GM21367 (cell line): ENCODE measurements at regions not wholly inside any gene's neighbourhood (a gene's known extent, or its start where the extent isn't known, plus 50 kb on each side); places are given as distances from the start of the nearest gene placed in this dataset.

Experiments used
- ATAC-seq: cut with Tn5 transposase; IDR thresholded peaks from one replicate; pipeline ENCODE4 v1.9.1; 2021; ENCODE audit not compliant: unreplicated experiment

DNA sequence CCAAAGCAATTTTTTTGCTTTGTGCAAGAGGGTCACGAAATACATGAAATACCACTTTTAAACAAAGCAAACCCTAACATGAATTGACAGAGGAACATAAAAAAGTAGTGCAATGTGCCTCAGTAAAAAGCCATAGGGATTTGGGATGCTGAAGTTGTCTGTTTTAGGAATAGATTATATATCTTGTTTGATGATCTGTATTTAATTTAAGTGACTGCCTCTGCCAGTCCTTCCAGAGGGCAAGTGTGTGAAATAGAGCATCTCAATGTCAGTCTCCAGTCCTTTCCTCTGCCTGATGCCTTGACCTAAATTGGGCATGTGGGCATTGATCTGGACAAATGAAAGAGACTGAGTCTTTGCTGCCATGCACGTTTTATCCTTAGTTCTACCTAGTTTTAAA, 222.8 kb downstream of the PTPRC start:
- no peak for ATAC-seq

DNA sequence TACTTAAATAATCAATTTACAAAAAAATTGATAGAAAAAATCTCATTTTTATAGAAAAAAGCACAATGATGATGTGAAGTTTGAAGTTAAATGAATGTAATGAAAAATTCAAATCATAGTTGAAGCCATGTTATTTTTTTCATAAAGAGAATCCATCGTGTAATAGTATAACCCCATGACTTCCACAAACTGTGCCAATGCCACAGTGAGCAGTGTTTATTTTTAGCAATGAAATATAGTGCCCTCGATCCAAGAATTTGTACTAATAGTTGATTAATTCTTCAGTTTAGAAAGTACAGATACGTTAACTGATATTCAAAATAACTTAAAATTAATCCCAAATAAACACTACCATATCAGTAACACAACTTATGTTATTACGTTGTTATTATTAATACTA, 225.9 kb downstream of the PTPRC start:
- ATAC-seq, result no peak

DNA sequence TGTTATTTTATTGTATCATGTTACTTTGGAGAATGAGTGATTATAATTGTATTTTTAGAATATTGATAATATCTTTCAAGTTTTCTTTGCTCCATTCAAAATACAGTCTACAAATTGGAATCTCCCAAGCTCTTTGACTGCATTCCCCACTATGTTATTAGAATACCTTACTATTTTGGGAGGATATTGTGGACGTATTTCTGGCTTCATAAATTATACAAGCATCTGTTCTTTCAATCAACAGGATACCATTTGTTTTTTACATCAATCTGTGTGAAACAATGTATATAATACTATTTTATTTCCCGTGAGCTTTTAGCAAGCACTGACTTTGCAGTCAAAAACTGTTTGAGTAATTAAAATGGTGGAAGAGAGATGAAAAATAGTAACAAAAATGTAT, 226.5 kb downstream of the PTPRC start:
- ATAC-seq, result no peak

DNA sequence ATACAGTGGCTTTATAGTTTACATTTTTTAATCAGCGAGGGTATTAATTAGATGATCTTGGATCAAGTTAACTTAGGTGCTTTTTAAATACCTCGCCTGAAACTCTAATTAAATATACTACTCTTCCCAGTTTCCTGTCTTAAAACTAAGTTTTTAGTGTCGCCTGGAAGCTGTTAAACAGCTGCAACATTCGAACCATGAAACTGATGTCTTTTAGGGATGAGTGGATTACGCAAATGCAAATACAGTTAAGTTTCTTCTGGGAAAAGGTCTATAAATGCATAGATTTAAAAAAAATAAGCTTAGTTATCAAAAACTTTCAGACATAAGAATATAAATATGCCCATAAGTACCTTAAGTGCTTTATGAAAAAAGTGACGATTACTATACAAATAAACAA, 228.3 kb downstream of the PTPRC start:
- no peak for ATAC-seq

DNA sequence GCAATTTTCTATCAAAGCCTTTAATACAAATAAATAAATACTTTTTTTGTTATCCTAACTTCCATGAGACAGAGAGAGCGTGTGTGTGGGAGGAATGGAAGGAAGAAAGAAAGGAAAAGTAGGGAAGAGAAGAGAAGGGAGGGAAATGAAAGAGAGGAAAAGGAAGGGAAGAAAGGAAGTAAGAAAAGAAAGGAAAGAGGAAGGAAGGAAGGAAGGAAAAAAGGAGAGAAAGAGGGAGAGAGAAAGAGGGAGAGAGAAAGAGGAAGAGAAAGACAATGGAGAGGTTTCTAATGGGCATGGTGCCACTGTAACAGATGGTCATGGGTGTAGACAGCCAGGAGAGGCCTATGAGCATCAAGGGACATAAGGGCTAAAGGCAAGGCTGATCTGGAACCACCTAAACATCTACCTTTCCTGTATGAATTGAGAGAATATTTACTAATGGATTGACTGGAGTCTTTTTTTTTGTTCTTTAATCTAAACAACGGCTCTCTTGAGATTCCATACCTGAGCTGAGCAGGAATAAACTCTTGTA, 234.9 kb downstream of the PTPRC start:
- ATAC-seq, result no peak

DNA sequence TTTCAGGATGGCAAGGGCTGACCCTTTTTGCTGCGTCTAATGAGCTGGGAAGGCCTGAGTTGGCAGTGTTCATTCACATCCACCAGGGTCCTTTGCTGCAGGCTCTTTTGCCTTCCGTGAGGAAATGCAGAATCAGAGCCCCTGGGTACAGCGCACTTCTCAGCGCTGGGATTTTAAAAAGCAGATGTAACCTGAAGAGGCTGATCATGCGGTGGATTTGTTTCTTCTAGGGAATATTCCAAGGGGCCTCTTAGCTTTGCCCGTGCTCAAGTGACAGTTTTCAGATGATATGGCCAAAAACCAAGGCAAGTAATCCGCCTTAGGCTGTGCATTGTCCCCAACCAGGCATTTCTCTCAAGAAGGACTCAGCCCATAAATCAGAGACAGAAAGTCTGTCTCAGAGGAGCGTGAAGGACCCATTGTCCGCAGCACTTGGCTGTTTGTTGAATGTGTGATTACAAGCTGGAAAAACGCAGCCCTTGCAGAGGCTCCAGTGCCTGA, 237.6 kb downstream of the PTPRC start:
- ATAC-seq, result no peak

DNA sequence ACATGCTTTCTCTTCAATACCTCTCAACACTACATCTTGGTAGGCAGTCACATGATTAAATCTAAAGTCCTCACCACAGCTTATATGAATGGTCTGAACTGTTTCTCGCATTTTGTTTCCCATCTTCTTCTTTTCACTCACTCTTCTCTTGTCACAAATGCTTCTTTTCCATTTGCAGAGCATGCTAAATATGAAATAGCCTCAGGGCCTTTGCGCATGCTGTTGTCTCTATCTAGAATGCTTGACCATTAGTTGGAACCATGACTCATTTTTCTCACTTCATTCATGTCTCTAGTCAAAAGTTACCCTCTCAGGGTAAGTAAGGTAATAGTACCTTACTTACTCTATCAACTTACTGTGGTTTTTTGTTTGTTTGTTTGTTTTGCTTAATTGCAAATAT, 239.7 kb downstream of the PTPRC start:
- no peak for ATAC-seq

DNA sequence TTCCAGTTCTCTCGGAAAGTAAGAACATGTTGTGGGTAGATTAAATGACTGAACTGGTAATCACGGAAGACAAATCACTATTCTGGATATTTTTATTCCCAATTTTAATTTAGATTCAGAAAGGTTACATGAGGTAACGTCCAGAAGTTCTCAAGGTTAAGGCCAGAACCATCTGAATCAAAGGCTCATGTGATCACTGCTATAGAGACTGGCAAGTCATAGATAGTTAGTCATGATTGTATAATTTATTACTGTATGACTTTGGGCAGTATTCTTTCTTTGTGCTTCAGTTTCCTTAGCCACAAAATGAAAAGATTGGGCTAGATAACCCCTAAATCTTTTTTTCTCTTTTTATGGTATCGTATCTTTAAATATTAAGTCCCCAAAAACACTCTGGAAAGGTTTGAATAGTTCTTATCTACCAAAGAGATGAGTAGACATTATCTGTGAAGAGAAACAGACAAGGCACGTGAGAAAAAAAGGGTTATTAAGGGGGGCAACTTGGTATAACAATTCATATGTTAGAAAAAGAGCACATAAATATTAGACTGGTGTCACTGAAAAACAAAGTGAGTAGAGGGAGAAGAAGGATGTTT, 241.0 kb downstream of the PTPRC start:
- ATAC-seq, result no peak

DNA sequence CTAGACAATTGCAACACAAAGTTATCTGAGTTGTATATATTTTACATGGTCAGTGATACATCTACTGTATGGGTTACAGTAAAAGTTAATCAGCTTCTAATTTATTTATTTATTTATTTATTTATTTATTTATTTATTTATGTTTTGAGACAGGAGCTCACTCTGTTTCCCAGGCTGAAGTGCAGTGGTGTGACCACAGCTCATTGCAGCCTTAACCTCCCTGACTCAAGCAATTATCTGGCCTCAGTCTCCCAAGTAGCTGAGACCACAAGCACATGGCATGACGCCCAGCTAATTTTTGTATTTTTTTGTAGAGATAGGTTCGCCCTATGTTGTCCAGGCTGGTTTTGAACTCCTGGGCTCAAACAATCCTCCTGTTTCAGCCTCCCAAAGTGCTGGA, 241.6 kb downstream of the PTPRC start:
- no peak for ATAC-seq

DNA sequence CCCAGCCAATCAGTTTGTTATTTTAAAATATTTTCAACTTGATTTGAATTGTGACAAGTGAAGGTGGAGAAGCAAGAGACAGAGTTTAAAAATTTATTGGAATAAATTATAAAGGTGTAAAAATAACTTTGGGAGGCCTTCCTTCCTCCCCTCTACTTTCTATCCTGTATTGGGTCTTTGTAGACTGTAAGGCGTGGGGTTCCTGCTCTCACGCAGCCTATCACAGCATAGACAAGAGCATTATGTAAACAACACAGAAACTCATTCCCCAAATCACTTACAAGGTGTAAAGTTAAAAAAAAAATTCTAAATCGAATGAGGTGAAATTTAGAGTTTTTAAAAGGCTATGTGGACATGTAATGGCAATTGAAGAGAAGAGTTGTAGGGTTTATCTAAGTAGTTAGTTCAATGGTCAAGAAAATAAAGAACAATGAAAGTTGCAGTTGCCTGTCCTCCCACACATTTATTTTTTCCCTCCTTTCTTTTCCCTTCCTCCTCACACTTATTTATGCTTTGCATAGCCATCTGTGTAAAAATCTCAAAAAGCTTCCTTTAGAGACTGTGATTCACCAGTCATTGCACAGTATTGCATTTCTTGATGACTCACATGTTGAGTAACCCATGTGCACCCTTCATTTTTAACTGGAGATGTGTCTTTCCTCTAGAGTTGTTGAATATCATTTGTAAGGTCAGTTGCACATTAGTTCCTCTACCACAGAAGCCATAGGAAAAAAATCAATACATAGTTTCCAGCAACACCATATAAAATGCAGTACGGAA, 242.2 kb downstream of the PTPRC start:
- no peak for ATAC-seq

DNA sequence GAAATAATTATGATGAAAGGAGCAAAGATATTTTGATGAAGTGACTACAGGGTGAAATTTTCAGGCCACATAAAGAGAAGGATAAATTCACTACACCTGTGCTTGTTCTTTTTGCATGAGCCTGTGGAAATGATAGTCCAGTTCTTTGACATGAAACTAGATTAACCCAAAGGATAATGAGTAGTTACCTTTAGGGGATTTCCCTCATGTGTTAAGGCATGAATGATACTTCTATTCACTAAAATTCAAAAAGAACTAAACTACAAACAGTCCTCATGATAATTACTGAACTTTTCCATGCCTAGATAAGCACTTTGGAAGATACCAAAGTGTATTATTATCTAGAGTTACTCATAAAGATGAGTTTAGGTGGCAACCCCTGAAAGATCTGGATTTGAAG, 244.3 kb downstream of the PTPRC start:
- ATAC-seq, result no peak

DNA sequence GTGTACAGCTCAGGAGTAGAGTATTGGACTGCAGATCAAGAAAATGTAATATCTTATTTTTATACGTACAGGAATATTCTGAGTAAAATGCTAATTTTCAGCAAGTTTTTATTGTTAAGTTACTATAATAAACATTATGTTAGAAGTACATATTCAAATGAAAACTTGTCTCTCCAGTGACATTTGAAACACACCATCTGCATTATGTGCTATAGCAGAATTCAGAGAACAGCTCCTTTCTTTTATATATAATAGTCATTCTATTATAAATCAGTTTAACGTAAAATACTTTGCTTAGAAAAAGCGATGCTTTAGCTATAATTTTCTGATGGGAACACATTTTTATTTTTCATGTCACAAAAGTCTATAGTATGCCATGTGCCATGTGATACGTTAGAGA, 249.0 kb downstream of the PTPRC start:
- no peak for ATAC-seq

DNA sequence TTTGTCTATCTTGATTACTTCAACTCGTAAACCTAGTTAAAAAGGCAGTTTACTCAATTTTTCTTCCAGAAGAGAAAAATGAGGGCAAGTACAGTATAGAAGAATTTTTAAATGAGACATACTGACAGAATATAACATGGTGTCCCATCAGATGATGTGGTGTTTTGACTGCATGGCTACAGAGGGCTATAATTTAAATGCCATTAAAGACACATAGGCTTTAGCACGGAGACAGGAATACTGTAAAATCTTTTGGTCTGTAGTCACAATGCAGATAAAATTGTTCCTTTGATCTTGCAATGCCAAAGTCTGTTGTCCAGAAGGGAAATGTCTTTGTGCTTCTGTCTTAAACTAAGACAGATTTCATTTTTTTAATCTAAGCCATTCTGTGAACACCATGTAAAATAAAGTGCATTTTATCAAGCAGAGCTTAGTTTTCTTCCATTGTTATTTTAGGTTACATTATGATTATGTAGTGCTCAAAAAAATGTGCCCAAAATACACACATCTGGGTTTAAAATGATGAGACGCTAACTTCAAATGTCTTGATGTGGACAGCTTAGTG, 249.6 kb downstream of the PTPRC start:
- no peak for ATAC-seq

DNA sequence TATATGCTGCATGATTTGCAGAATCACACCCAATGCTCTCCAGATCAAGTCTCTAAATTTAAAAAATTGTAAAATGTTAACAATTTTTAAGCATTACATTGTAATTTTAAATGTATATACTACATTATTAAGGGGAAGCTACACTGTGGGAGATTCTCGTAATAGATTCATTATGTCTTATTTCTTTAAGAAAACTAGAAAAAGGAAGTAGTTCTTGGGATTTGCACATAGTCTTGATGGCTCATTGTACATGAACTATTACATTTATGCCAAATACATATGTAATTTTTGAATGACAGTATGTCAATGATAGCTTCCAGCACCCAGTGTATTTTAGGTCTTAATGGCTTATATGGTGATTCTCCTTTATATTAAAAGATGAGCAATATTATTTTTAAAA, 250.3 kb downstream of the PTPRC start:
- ATAC-seq, result no peak

DNA sequence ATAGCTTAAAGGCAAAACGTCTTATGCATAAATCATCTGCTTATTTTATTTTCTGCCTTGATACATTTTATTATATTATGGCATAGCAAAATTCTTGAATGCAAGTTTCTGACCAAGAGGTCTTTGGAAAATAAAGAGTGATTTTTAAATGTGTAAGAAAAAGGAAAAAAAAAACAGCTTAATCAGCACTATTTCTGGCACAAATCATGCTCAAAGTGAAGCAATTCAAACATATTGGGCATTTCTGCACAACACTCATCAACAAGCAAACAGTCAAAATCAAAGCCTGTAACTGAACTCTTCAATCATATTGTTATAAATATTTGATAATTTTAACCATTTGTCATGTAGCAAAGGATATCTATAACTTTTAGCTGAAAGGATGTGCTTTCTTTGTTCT, 250.9 kb downstream of the PTPRC start:
- ATAC-seq, result no peak

DNA sequence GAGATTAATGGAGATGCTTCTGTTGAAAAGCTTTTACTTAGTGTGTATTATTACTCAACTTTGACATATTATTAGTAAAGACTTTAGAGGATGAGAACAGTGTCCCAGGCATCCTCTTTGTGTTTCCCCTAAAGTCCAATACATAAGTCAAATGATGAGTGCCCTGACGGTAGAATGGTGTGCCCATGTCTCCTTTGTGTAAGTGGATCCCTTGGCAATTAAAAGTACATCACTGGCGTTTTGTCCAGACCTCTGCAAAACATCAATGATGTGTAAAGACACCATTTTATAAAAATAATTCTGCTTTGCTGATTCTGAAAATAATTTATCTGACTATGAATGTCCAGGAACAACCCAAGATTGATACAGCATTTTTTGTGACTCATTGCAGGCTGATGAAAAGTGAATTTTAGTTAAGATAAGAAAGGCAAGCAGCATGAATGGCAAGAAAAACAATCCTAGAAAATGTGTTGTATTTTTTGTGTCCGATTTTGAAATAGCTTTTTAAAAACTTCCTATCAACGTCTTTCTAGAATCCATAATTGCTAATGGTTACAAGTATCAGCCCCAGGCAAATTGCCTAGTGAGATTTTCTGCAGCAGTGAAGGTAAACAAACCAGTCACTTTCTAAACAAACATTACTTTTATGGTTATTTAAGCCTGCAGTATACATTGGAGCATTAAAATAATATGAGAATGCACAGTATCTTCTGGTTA, 251.5 kb downstream of the PTPRC start:
- no peak for ATAC-seq

DNA sequence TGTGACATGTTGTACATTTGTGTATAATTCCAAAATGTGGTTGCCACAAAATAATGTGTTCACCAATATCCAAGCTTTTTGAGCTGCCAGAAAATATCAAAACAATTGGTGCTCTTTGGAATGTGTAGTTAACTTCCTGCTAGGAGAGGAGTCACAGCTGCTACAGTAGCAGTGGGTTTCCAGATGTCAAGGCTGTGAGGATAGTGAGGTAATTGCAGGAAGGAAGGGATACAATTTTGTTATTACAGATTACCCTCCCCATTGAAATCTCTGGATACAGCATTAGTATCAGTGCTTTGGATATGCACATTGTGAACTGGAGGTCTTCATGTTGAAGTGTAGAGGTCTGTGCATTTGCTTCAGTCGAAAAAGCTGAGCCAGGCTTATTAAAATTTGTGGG, 253.2 kb downstream of the PTPRC start:
- no peak for ATAC-seq

DNA sequence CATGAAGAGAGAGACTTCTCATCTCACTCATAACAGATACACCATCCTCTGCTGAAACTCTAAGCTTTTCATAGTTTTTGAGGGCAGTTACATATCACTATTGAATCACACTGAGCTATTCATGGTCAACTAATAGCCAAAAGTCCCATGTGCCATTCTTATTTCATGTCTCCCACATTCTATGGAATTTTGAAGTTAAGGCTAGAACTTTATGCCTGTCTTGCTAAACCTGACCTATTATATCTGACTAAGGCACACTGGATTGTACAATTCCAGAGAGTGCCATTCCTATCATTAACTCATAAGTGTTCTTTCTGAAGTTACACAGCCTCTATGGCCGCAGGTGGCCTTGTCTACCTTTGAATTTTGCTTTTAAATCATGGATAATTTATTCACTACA, 254.3 kb downstream of the PTPRC start:
- ATAC-seq, result no peak

DNA sequence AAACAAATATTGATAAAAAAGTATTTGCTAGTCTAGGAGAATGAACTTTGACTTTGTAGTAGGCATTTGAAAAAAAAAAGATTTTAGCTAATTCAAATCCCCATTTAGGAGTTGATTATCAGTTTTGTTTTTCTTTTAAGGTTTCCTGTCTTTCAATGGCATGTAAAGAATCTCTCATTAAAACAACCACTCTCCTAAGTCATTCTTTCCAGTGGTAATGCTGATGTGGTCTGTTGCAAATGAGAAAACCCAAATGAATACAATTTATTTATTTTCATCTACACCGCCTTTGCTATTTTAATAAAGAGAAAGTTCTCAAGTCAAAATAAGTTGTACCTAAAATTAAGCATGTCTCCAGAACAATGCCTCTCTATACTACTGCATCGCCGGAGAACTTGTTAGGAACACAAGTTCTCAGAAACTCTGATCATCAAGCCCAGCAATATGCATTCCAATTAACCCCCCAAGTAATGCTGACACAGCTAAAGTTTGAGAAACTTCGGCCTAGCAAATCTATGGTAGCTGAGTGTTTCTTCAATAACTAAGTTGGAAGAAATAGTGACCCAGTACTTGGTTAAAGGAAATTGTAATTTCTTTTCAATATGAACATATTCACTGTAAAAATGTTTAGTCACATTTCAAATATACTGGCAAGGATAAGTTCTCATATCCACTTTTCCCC, 255.1 kb downstream of the PTPRC start:
- no peak for ATAC-seq

DNA sequence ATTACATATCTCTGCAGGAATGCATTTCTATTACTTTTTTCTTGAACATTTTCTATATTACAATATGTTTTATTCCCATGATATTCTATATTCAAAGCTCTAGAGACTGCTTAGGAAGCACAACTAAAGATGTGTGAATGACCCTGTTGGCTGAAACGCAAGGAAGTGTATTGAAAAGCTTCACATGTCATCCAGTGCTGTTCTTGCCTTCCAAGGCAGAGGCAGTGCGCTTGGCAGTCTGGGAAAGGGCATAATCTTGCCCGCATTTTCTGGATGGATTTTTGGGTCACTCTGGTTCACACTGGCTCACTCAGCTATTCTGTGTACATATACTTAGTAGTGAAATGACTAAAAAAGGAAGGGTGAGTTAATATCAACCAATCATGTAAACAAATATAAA, 262.4 kb downstream of the PTPRC start:
- ATAC-seq, result no peak

DNA sequence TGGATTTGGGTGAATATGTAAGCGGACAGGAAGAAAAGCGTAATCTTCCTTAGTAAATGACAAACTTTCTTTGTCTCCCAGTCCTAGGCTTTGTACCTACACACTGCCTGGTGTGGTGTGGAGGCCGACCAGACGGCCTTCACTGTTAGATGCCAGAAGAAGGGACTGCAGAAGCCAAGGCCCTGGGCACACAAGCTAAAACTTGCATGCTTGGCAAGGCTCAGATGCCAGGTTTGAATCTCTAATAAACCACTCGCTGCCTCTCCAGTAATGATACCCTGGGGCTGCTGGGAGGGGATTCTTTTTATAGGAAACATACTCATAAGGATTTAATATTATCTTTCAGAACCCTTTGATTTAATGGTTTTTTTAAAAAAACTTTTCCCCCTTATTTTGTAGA, 263.8 kb downstream of the PTPRC start:
- no peak for ATAC-seq
